ENCODE measurements at regions not wholly inside any gene's neighbourhood (a gene's known extent, or its start where the extent isn't known, plus 50 kb on each side); places are given as distances from the start of the nearest gene placed in this dataset.
A peak's percentile ranks its signal among the peaks of the same experiment; 100 is the strongest.

DNA sequence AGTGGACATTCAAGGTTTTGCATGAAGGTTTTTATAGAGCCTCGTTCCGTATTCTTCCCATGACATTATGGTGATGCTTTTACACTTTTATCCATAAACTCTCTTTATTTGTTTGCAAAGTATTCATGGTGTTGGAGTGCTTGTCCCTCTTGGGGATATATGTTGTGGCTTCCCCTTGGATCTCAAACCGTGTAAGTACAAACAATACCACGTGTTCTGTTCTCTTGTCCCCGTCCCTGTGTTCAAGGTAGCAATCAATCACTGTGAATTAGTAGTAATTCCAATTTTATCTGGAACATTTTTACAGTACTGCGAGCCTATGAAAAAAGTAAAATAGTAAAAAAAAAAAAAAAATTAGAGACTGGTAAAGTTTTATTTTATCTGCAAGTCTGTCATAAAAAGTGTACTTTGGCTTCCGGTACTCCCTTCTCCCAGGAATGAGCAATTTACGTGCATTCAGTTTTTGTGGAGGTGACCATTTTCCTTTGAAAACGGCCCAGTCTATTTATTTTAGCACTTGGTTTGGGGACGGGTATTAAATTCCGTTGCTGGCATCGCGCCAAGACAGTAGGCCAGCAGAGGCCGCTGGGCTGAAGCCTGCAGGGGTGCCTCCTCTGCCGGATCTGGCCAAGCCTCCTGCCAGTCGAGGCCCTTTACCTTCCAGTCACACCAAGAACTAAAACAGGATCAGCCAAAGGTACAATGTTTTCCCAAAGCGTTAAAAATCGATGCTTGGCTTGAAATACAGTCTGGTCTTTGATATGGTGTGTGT lies 175.7 kb downstream of the SOCS6 start:
- DNase-seq, result peak; percentile 19

GRCh38 chr18:70463085-70463484 lies 174.2 kb downstream of the SOCS6 start:
- DNase-seq, result no peak

GRCh38 chr18:70462078-70462439 lies 173.2 kb downstream of the SOCS6 start:
- no peak for DNase-seq

- DNase-seq, result no peak
Observed at GRCh38 chr18:70461323-70462077, 172.7 kb downstream of the SOCS6 start.

DNA sequence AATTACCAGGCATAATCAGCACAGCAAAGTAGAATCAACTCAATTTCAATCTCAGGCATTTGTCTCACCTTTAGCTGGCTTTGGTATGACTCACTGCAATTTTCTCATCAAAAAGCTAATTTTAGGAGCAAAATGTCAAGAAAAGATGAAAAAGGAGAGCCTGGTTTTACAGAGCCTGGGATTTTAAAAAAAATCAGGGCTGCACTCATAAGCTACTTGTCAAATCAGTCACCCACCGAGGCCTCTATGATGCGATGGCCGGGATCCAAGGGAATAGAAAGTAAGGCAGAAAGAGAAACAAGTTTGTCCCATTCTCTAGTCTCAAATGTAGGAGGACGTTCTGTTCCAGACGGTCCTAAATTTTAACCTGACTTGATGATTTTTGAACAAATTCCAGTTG lies 170.9 kb downstream of the SOCS6 start:
- DNase-seq, result no peak

GRCh38 chr18:70459251-70459650 lies 170.4 kb downstream of the SOCS6 start:
- DNase-seq, result no peak

DNA sequence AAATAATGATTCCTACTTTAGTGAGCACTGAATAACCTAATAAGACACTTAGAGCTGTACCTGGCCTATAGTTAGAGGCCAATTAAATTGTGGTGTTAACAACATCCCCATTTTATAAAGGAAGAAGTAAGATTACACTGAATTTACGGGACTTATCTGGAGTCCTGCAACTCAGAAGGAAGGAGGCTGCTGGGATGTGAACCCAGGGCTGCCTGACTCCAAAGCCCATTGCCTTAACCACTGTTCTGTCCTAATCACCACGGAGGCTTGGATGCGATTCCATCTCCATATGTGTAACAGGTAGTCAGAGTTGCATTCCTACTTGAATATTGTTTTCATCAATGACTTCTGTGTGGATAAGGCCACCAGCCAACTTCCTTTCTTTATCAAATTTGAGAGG lies 168.9 kb downstream of the SOCS6 start:
- DNase-seq, result no peak

DNA sequence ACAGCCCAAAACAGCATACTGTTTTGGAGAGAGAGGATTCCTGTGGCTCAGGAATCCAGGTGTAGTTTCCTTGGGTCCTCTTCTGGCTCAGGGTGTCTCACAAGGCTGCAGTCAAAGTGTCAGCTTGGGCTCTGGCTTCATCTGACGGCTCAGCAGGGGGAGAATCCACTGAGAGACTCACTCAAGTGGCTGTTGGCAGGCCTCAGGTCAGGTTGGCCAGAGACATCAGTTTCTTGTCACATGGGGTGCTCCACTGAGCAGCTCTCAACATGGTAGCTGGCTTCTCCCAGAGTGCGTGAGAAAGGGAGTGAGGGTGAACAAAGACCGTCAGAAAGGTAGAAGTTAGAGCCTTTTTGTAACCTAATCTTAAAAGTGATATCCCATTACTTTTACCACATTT lies 168.4 kb downstream of the SOCS6 start:
- no peak for DNase-seq

- DNase-seq, result no peak
Observed at GRCh38 chr18:70456376-70456775, 167.5 kb downstream of the SOCS6 start.

DNA sequence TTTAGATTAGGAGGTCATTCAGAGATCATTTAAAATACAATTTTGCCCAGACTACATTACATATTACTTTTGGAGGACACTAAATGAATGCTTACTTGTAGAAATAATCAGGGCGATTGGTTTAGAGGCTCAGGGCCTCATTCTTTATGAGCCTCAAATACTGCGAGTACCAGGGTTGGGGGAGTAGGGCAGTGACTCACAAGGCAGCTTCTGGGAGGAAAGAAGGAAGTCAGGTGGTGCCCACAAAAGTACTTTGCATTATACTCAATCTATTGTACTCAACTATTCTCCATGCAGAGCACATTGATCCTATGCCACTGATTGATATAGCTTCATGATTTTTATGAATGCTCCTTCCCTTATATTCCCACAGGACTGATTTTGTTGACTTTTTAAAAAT lies 166.9 kb downstream of the SOCS6 start:
- no peak for DNase-seq

DNA sequence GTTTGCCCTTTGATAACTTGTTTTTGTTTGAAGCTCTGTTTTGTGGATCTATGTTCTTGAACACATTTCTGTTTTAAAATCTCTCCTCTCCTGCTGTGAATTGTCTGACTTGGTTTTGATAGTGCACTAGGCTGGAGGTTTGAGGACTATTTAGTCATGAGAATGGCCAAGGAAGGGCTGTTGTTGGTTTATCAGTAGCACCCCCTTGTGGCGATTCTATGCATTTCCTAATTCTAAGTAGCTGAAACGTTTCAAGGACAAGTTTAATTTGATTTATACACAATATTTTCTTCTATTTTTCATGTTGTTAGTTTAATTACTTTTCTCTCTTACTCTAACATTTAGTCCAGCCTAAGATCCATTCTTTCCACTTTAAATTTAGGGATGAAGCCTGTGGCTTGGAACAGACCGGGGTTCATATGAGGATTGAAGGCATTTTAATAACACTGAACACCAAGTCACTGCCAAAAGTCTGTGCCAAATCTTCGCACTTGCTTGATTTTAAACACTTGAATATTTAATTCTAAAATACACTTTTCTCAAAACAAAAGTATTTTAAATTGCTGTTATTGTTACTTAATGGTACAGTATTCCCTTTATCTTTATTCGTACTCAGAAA lies 166.0 kb downstream of the SOCS6 start:
- DNase-seq, result no peak

DNA sequence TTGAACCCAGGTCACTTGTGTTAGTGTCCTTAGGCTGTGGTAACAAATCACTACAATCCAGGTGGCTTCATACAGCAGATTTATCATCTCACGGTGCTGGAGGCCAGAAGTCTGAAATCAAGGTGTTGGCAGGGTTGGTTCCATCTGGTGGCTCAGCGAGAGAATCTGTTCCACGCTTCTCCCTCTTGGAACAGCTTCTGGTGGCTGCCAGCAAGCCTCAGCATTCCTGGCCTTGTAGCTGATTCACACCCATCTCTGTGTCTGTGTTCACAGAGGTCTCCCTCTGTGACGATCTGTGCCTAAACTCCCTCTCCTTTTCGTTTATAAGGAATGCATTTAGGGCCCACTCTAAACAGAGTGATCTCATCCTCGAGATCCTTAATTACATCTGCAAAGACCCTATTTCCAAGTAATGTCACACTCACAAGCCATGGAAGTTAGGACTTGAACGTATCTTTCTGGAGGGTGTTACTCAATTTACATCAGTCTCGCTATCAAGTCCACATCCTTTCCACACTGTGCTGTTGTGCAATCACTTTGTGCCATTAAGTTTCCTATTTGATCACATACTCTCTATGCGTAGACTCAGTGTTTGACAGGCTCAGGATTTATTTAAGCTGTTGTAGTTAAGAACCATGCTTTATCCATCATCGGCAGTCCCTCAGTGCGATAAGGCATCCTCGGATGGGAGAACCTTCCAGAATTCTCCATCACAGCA lies 164.4 kb downstream of the SOCS6 start:
- no peak for DNase-seq

GRCh38 chr18:70452501-70452900 lies 163.7 kb downstream of the SOCS6 start:
- no peak for DNase-seq

DNA sequence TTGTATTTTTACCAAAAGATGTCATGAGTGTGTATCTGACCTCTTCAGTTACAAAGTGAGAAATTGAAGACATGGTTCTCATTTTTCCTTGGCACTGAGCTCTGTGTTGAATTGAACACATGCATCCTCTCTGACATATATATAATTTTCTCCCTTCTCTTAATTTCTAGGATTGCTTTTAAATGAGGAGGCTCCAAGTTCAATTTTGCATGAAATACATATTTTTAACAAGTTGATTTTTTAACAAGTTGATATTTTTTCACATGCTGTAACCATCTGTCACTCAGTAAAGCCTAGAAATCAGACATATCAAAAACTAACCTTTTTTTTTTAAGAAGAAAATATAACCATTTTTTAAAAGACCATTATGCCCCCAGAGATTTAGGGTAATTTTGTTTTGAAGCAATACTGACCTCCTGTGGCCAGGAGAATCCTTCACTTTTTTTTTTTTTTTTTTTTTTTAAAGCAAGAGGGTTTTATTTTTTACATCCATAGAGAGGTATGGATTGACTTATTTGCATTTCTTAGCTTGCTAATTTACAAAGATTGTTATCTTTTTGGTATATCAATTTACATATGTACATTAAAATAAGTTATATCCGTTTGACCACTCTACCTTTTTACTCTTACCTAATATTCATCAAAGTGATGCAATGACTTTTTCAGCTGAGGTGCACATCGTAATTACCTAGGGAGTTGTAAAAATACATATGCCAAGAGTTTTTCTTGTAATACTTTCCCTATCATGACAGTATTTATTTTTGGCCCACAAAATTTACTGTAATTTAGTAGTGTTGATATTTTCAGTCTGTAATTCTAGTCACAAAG lies 161.8 kb downstream of the SOCS6 start:
- no peak for DNase-seq

GRCh38 chr18:70448588-70448987 lies 159.7 kb downstream of the SOCS6 start:
- DNase-seq, result no peak

GRCh38 chr18:70446063-70446462 lies 157.2 kb downstream of the SOCS6 start:
- DNase-seq, result no peak

DNA sequence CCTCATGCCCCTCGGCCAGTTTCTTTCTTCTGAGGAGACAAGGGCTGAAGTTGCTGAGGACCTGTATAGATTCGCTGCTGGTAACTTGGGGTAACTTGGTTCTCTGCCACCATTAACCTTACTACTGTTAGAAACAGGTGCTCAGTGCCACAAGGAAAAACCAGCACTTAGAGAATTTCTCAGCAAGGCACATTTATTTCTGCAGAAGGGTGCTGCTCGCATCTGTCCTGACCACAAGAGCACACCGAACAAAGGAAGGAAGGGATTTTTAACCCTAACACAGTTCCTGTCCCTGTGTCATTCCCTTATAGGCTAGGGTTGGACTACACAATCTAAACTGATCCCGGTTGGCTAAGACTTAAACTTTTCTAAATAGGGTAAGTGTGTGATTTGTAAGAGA lies 154.1 kb downstream of the SOCS6 start:
- DNase-seq, result no peak

DNA sequence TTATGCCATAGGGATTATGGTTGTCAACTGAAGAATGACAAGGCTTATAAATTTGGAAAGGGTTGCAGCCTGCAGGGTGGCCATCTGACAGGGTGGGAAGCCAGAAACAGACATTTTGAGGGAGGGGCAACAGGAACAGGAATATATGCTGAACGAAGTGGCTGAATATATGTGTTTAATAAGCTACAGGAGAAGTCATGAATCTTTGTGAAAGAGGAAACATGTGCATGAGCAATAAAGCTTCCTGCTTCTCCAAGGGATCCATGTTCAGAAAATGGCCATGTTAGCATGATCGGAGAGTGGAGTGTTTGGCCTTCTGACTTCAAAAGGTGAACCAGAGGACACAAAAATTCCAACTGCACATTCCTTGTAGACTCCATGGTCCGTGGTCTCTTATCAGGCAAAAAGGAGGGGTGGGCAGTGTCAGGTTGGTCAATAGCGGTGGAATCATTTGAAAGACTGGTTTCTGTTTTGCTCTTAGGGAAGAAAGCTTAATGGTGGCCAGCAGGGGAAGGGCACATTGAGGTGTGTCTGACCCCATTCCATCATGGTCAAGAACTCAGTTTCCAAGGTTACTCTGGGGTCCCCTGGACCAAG lies 144.1 kb downstream of the SOCS6 start:
- no peak for DNase-seq

- no peak for DNase-seq
Observed at GRCh38 chr18:70431203-70431624, 142.4 kb downstream of the SOCS6 start.

DNA sequence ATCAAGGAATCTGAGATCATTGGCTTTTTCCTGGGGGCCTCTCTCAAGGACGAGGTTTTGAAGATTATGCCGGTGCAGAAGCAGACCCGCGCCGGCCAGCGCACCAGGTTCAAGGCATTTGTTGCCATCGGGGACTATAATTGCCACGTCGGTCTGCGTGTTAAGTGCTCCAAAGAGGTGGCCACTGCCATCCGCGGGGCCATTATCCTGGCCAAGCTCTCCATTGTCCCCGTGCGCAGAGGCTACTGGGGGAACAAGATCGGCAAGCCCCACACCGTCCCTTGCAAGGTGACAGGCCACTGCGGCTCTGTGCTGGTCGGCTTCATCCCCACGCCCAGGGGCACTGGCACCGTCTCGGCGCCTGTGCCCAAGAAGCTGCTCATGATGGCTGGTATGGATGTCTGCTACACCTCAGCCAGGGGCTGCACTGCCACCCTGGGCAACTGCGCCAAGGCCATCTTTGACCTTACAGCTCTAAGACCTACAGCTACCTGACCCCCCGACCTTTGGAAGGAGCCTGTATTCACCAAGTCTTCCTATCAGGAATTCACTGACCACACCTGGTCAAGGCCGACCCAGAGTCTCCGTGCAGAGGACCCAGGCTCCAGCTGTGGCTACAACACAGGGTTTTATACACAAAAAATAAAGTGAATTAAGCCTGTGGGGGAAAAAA lies 141.8 kb downstream of the SOCS6 start:
- no peak for DNase-seq

- no peak for DNase-seq
Observed at GRCh38 chr18:70429847-70430500, 141.1 kb downstream of the SOCS6 start.

All from activated CD4-positive, alpha-beta T cell treated with anti-CD3 and anti-CD28 coated beads for 1 hour (primary cell).